ENCODE measurements at regions not wholly inside any gene's neighbourhood (a gene's known extent, or its start where the extent isn't known, plus 50 kb on each side); places are given as distances from the start of the nearest gene placed in this dataset.
A peak's percentile ranks its signal among the peaks of the same experiment; 100 is the strongest.

DNA sequence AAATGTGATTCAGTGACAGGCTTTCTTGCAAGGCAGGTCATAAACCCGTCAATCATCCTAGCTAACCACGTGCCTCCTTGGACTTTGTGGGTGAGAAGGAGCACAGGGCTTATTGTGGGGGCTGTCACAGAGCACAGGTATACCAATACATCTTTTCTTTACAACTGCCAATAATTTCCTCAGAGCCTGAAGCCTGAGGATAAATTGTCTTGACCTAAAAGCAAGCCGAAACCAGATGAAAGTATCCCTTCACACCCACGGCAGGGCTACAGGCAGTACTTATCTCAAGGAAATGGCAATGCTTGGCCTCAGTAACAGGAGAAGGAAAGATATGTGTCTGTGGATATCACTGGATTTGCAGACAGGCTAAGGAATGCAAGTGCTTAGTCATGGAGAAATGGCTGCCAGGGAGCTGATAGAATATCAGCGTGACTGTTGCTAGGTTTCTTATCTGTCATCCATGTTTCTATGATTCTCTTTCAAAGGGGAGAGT, 90.3 kb upstream of the ZNF366 start:
- TF ChIP-seq, protein P1, sequence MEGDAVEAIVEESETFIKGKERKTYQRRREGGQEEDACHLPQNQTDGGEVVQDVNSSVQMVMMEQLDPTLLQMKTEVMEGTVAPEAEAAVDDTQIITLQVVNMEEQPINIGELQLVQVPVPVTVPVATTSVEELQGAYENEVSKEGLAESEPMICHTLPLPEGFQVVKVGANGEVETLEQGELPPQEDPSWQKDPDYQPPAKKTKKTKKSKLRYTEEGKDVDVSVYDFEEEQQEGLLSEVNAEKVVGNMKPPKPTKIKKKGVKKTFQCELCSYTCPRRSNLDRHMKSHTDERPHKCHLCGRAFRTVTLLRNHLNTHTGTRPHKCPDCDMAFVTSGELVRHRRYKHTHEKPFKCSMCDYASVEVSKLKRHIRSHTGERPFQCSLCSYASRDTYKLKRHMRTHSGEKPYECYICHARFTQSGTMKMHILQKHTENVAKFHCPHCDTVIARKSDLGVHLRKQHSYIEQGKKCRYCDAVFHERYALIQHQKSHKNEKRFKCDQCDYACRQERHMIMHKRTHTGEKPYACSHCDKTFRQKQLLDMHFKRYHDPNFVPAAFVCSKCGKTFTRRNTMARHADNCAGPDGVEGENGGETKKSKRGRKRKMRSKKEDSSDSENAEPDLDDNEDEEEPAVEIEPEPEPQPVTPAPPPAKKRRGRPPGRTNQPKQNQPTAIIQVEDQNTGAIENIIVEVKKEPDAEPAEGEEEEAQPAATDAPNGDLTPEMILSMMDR (IDR thresholded peaks at IDR 0.05): no peak
- TF ChIP-seq POLR2A (IDR thresholded peaks at IDR 0.05) (no peak), POLR2AphosphoS5 (IDR thresholded peaks at IDR 0.05) (peak in 2 of 3 donors; percentile 78 to 95), EP300 (IDR thresholded peaks at IDR 0.05) (no peak)
